ENCODE measurements at regions not wholly inside any gene's neighbourhood (a gene's known extent, or its start where the extent isn't known, plus 50 kb on each side); places are given as distances from the start of the nearest gene placed in this dataset.
"Not testable (repeated sequence)": the region's sequence is repeated elsewhere in the genome, so short reads cannot be mapped to it uniquely, and the experiment has no call there.

GRCh38 chr2:18987016-18987415 is 371.4 kb downstream of the OSR1 start:
- in situ Hi-C loops (cut with HindIII; ENCODE audit: low pct_unique_long_range_greater_than_20kb, low sequenced_read_pairs), result no loop called here
- DNase-seq (ENCODE audit: low read depth), result no peak

GRCh38 chr2:18986046-18986445 is 372.4 kb downstream of the OSR1 start:
- no peak for DNase-seq (ENCODE audit: low read depth)
- in situ Hi-C loops (cut with HindIII; ENCODE audit: low pct_unique_long_range_greater_than_20kb, low sequenced_read_pairs), result no loop called here

- DNase-seq (ENCODE audit: low read depth), result no peak
- in situ Hi-C loops (cut with HindIII; ENCODE audit: low pct_unique_long_range_greater_than_20kb, low sequenced_read_pairs), result no loop called here
These were observed 377.5 kb downstream of the OSR1 start for GRCh38 chr2:18980786-18981430.

GRCh38 chr2:18980104-18980785 is 378.2 kb downstream of the OSR1 start:
- in situ Hi-C loops (cut with HindIII; ENCODE audit: low pct_unique_long_range_greater_than_20kb, low sequenced_read_pairs), result no loop called here
- no peak for DNase-seq (ENCODE audit: low read depth)

GRCh38 chr2:18977409-18977808 is 381.0 kb downstream of the OSR1 start:
- no peak for DNase-seq (ENCODE audit: low read depth)
- in situ Hi-C loops (cut with HindIII; ENCODE audit: low pct_unique_long_range_greater_than_20kb, low sequenced_read_pairs), result no loop called here

- in situ Hi-C loops (cut with HindIII; ENCODE audit: low pct_unique_long_range_greater_than_20kb, low sequenced_read_pairs), result no loop called here
- DNase-seq (ENCODE audit: low read depth), result no peak
These were observed 382.1 kb downstream of the OSR1 start for GRCh38 chr2:18976168-18976961.

GRCh38 chr2:18975506-18976167 is 382.8 kb downstream of the OSR1 start:
- in situ Hi-C loops (cut with HindIII; ENCODE audit: low pct_unique_long_range_greater_than_20kb, low sequenced_read_pairs), result no loop called here
- DNase-seq (ENCODE audit: low read depth), result no peak

- no peak for DNase-seq (ENCODE audit: low read depth)
- in situ Hi-C loops (cut with HindIII; ENCODE audit: low pct_unique_long_range_greater_than_20kb, low sequenced_read_pairs), result no loop called here
These were observed 382.3 kb upstream of the NT5C1B start for GRCh38 chr2:18971628-18972027.

GRCh38 chr2:18971069-18971378 is 381.7 kb upstream of the NT5C1B start:
- DNase-seq (ENCODE audit: low read depth), result no peak
- in situ Hi-C loops (cut with HindIII; ENCODE audit: low pct_unique_long_range_greater_than_20kb, low sequenced_read_pairs), result no loop called here

- no peak for DNase-seq (ENCODE audit: low read depth)
- in situ Hi-C loops (cut with HindIII; ENCODE audit: low pct_unique_long_range_greater_than_20kb, low sequenced_read_pairs), result no loop called here
These were observed 376.8 kb upstream of the NT5C1B start for GRCh38 chr2:18966131-18966530.

GRCh38 chr2:18963739-18964256 is 374.4 kb upstream of the NT5C1B start:
- in situ Hi-C loops (cut with HindIII; ENCODE audit: low pct_unique_long_range_greater_than_20kb, low sequenced_read_pairs); DNase-seq (ENCODE audit: low read depth): not testable (repeated sequence)

GRCh38 chr2:18961991-18962421 is 372.6 kb upstream of the NT5C1B start:
- DNase-seq (ENCODE audit: low read depth), result no peak
- in situ Hi-C loops (cut with HindIII; ENCODE audit: low pct_unique_long_range_greater_than_20kb, low sequenced_read_pairs), result no loop called here

- DNase-seq (ENCODE audit: low read depth), result no peak
These were observed 370.8 kb upstream of the NT5C1B start for GRCh38 chr2:18959952-18960717.

GRCh38 chr2:18959200-18959599 is 369.8 kb upstream of the NT5C1B start:
- DNase-seq (ENCODE audit: low read depth), result no peak
- in situ Hi-C loops (cut with HindIII; ENCODE audit: low pct_unique_long_range_greater_than_20kb, low sequenced_read_pairs), result no loop called here

More at GRCh38 chr2:18959952-18960717, 370.8 kb upstream of the NT5C1B start:
- in situ Hi-C loops (cut with HindIII; ENCODE audit: low pct_unique_long_range_greater_than_20kb, low sequenced_read_pairs), result no loop called here

- no peak for DNase-seq (ENCODE audit: low read depth)
- in situ Hi-C loops (cut with HindIII; ENCODE audit: low pct_unique_long_range_greater_than_20kb, low sequenced_read_pairs), result no loop called here
These were observed 368.5 kb upstream of the NT5C1B start for GRCh38 chr2:18957909-18958308.

- in situ Hi-C loops (cut with HindIII; ENCODE audit: low pct_unique_long_range_greater_than_20kb, low sequenced_read_pairs), result no loop called here
- peak; percentile 55 for DNase-seq (ENCODE audit: low read depth)
These were observed 361.0 kb upstream of the NT5C1B start for GRCh38 chr2:18950361-18950851.

GRCh38 chr2:18949871-18950270 is 360.5 kb upstream of the NT5C1B start:
- no peak for DNase-seq (ENCODE audit: low read depth)
- in situ Hi-C loops (cut with HindIII; ENCODE audit: low pct_unique_long_range_greater_than_20kb, low sequenced_read_pairs), result no loop called here

GRCh38 chr2:18940184-18940583 is 350.8 kb upstream of the NT5C1B start:
- in situ Hi-C loops (cut with HindIII; ENCODE audit: low pct_unique_long_range_greater_than_20kb, low sequenced_read_pairs), result no loop called here

More at GRCh38 chr2:18940184-18940583, 350.8 kb upstream of the NT5C1B start:
- no peak for DNase-seq (ENCODE audit: low read depth)

Measured in Caki2 (cell line).